ENCODE measurements at regions not wholly inside any gene's neighbourhood (a gene's known extent, or its start where the extent isn't known, plus 50 kb on each side); places are given as distances from the start of the nearest gene placed in this dataset.

DNA sequence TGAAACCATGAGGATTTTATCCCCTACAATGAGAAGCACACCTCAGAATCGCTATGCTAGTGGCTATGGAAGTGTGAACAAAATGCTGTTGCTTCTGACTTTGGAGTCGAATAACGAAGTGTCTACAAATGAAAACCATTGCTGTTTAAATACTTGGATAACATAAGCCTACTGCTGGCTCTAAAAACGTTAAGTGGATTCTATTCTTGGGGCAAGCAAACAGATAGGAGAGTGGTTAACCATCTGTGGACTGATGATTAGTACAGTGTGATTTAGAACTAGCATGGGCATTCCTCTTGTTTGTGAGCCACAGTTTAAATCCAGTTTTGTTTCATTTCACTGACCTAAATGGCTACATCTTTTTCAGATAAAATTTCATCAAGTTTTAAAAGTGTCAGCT, 109.7 kb upstream of the PNPLA4 start:
- 27 to 55% (median 38%) methylated on average over 4 of the region's 4 CpGs for WGBS, 5 donors
- intact Hi-C loops (cut with DNase I; ENCODE audit: low total_unique reads), result no loop called here
- no peaks in the 10 kb centered on the region for H3K9me3 ChIP-seq
- H3K4me1 ChIP-seq, result peaks cover 0 to 10% (median 2%) of the 10 kb centered on the region in 4 donors
- H3K36me3 ChIP-seq, result no peaks in the 10 kb centered on the region
- no peaks in the 10 kb centered on the region for H3K27me3 ChIP-seq
- H3K4me3 ChIP-seq, result no peak overlapping the region
- DNase-seq, result peak in 1 of 2 donors; percentile 12
- H3K27ac ChIP-seq, result no peak overlapping the region
- no peak for TF ChIP-seq CTCF (IDR thresholded peaks at IDR 0.05)

DNA sequence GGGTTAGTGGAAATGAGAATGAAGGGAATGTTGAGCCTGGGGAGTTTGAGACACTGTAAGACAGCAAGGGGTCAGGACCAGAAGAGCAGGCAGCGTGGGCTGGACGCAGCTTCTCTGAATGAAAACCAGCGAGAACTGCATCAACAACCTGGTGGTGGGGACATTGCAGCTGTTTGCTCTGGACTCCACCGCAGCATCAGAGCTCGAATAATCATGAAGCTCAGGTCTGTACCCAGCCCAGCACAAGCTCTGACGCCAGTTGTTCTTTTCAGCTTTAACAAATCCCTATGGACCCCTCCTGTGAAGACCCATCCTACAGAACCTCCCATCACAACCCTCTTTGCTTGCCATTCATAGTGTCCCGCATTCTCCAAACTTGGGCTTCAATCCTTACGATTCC, 106.8 kb upstream of the PNPLA4 start:
- TF ChIP-seq POLR2AphosphoS5 (IDR thresholded peaks at IDR 0.05) (no peak), CTCF (IDR thresholded peaks at IDR 0.05) (no peak), EP300 (IDR thresholded peaks at IDR 0.05) (no peak), POLR2A (IDR thresholded peaks at IDR 0.05) (no peak)
- no peaks in the 10 kb centered on the region for H3K9me3 ChIP-seq
- no peaks in the 10 kb centered on the region for H3K27me3 ChIP-seq
- no peaks in the 10 kb centered on the region for H3K36me3 ChIP-seq
- peak in 1 of 2 donors; percentile 8 for DNase-seq
- intact Hi-C loops (cut with DNase I; ENCODE audit: low total_unique reads), result no loop called here
- no peak overlapping the region for H3K4me3 ChIP-seq
- 75 to 92% (median 86%) methylated on average over 8 of the region's 8 CpGs for WGBS, 5 donors
- no peak overlapping the region for H3K27ac ChIP-seq
- H3K4me1 ChIP-seq, result peaks cover 0 to 10% (median 2%) of the 10 kb centered on the region in 4 donors

DNA sequence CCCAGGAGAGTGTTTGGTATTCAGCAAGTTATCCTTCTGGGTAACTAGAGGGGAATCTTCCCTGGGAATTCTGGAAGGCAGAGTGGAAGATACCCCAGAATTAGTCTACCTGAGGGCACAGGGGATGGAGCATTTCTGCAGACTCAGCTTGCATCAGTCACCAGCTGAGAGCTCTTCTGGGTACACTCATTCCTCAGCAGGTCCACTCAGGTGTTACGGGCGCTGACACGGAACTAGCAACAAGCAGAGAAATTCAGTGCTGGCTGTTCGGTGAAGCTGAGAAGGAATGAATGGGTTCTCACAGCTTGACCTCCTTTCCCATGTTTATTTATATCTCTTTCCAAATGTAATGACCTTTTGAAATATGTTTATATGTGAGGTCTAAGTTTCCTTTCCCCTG, 106.0 kb upstream of the PNPLA4 start:
- no peaks in the 10 kb centered on the region for H3K36me3 ChIP-seq
- DNase-seq, result no peak
- TF ChIP-seq POLR2A (IDR thresholded peaks at IDR 0.05), result no peak
- no peaks in the 10 kb centered on the region for H3K27me3 ChIP-seq
- H3K4me1 ChIP-seq, result peaks cover 0 to 10% (median 2%) of the 10 kb centered on the region in 4 donors
- WGBS, 5 donors, result 83 to 90% (median 88%) methylated on average over 4 of the region's 4 CpGs
- intact Hi-C loops (cut with DNase I; ENCODE audit: low total_unique reads), result no loop called here
- H3K9me3 ChIP-seq, result no peaks in the 10 kb centered on the region
- H3K27ac ChIP-seq, result no peak overlapping the region
- H3K4me3 ChIP-seq, result no peak overlapping the region

DNA sequence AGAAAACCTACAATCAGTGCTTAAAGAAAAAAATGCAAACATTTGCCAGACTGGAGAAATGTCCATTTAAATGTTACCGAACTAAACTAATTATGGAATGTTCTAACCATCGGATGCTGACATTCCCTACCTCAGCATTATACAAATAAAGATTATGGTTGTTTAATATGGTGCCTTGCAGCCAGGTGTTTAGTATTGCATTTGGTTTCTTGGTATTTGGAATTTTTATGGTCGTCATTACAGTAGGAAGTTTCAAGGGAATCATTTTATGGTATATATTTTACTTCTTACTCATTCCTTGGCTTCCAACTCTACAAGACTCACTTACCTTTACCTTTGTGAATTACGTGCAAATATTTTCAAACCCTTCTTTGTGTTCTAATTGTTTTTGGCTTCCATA, 103.1 kb upstream of the PNPLA4 start:
- TF ChIP-seq POLR2A (IDR thresholded peaks at IDR 0.05) (no peak), POLR2AphosphoS5 (IDR thresholded peaks at IDR 0.05) (no peak), EP300 (IDR thresholded peaks at IDR 0.05) (no peak), CTCF (IDR thresholded peaks at IDR 0.05) (no peak)
- WGBS, 5 donors, result 71 to 89% (median 86%) methylated on average over 4 of the region's 4 CpGs
- H3K4me3 ChIP-seq, result no peak overlapping the region
- no peak for DNase-seq
- no peak overlapping the region for H3K27ac ChIP-seq
- H3K27me3 ChIP-seq, result no peaks in the 10 kb centered on the region
- no peaks in the 10 kb centered on the region for H3K4me1 ChIP-seq
- intact Hi-C loops (cut with DNase I; ENCODE audit: low total_unique reads), result no loop called here
- H3K9me3 ChIP-seq, result no peaks in the 10 kb centered on the region
- H3K36me3 ChIP-seq, result no peaks in the 10 kb centered on the region

- DNase-seq, result no peak
- no peaks in the 10 kb centered on the region for H3K36me3 ChIP-seq
- H3K27ac ChIP-seq, result no peak overlapping the region
- no peaks in the 10 kb centered on the region for H3K27me3 ChIP-seq
- 23 to 58% (median 55%) methylated on average over 1 of the region's 1 CpG for WGBS, 5 donors
- no peaks in the 10 kb centered on the region for H3K4me1 ChIP-seq
- H3K9me3 ChIP-seq, result no peaks in the 10 kb centered on the region
- H3K4me3 ChIP-seq, result no peak overlapping the region
- intact Hi-C loops (cut with DNase I; ENCODE audit: low total_unique reads), result no loop called here
- TF ChIP-seq EP300 (IDR thresholded peaks at IDR 0.05) (no peak), CTCF (IDR thresholded peaks at IDR 0.05) (no peak), POLR2AphosphoS5 (IDR thresholded peaks at IDR 0.05) (no peak), POLR2A (IDR thresholded peaks at IDR 0.05) (no peak)
These were observed 100.6 kb upstream of the PNPLA4 start for GRCh38 chrX:8027827-8028226.

All from stomach (tissue), 8 donors.